ENCODE measurements at regions not wholly inside any gene's neighbourhood (a gene's known extent, or its start where the extent isn't known, plus 50 kb on each side); places are given as distances from the start of the nearest gene placed in this dataset.

- DNase-seq (ENCODE audit: low spot score), result no peak
Measured at GRCh38 chr21:20527731-20528460, 470.3 kb upstream of the NCAM2 start.

- no peak for DNase-seq (ENCODE audit: low spot score)
Measured at GRCh38 chr21:20537130-20537529, 461.1 kb upstream of the NCAM2 start.

GRCh38 chr21:20538039-20538658 lies 460.1 kb upstream of the NCAM2 start:
- no peak for DNase-seq (ENCODE audit: low spot score)

- no peak for DNase-seq (ENCODE audit: low spot score)
Measured at GRCh38 chr21:20545454-20545853, 452.8 kb upstream of the NCAM2 start.

GRCh38 chr21:20551939-20552338 lies 446.3 kb upstream of the NCAM2 start:
- no peak for DNase-seq (ENCODE audit: low spot score)

GRCh38 chr21:20554785-20555184 lies 443.4 kb upstream of the NCAM2 start:
- DNase-seq (ENCODE audit: low spot score), result no peak

GRCh38 chr21:20570824-20571232 lies 427.4 kb upstream of the NCAM2 start:
- no peak for DNase-seq (ENCODE audit: low spot score)

- no peak for DNase-seq (ENCODE audit: low spot score)
Measured at GRCh38 chr21:20572582-20572981, 425.6 kb upstream of the NCAM2 start.

GRCh38 chr21:20581361-20581760 lies 416.8 kb upstream of the NCAM2 start:
- DNase-seq (ENCODE audit: low spot score), result no peak

GRCh38 chr21:20591284-20591683 lies 406.9 kb upstream of the NCAM2 start:
- DNase-seq (ENCODE audit: low spot score), result no peak

GRCh38 chr21:20592463-20592862 lies 405.7 kb upstream of the NCAM2 start:
- DNase-seq (ENCODE audit: low spot score), result no peak

- DNase-seq (ENCODE audit: low spot score), result no peak
Measured at GRCh38 chr21:20603236-20603635, 395.0 kb upstream of the NCAM2 start.

- DNase-seq (ENCODE audit: low spot score), result no peak
Measured at GRCh38 chr21:20611008-20611407, 387.2 kb upstream of the NCAM2 start.

GRCh38 chr21:20613654-20614053 lies 384.6 kb upstream of the NCAM2 start:
- no peak for DNase-seq (ENCODE audit: low spot score)

GRCh38 chr21:20617130-20617529 lies 381.1 kb upstream of the NCAM2 start:
- no peak for DNase-seq (ENCODE audit: low spot score)

- no peak for DNase-seq (ENCODE audit: low spot score)
Measured at GRCh38 chr21:20618878-20619277, 379.3 kb upstream of the NCAM2 start.

- DNase-seq (ENCODE audit: low spot score), result no peak
Measured at GRCh38 chr21:20627594-20627993, 370.6 kb upstream of the NCAM2 start.

- no peak for DNase-seq (ENCODE audit: low spot score)
Measured at GRCh38 chr21:20631633-20632032, 366.6 kb upstream of the NCAM2 start.

- DNase-seq (ENCODE audit: low spot score), result no peak
Measured at GRCh38 chr21:20639026-20639425, 359.2 kb upstream of the NCAM2 start.

GRCh38 chr21:20641241-20641640 lies 357.0 kb upstream of the NCAM2 start:
- no peak for DNase-seq (ENCODE audit: low spot score)

- DNase-seq (ENCODE audit: low spot score), result no peak
Measured at GRCh38 chr21:20642681-20643080, 355.5 kb upstream of the NCAM2 start.

GRCh38 chr21:20644552-20644951 lies 353.7 kb upstream of the NCAM2 start:
- DNase-seq (ENCODE audit: low spot score), result no peak

GRCh38 chr21:20645344-20645743 lies 352.9 kb upstream of the NCAM2 start:
- no peak for DNase-seq (ENCODE audit: low spot score)

Data from SW480 (cell line).